Esophagus muscularis mucosa (tissue), 4 donors: ENCODE measurements at regions not wholly inside any gene's neighbourhood (a gene's known extent, or its start where the extent isn't known, plus 50 kb on each side); places are given as distances from the start of the nearest gene placed in this dataset.

ENCODE experiments used
- CTCF ChIP-seq, 3 experiments: fragments of 200-600 bp in 2 of 3; fragments of 450-650 bp in 1 of 3; sonication (generic) in 2 of 3; IDR thresholded peaks; one replicate each; pipeline ENCODE4 v1.5.1; 2017 to 2019; ENCODE audit warnings: antibody characterized with exemption in 3 of 3, mild to moderate bottlenecking in 2 of 3, moderate library complexity in 1 of 3
- EP300 ChIP-seq: sonication (generic); formaldehyde crosslinking; IDR thresholded peaks from one replicate; pipeline ENCODE4 v1.6.1; 2017; ENCODE audit warnings: antibody characterized with exemption
- POLR2A ChIP-seq: fragments of 450-650 bp; IDR thresholded peaks from one replicate; pipeline ENCODE4 v1.6.1; 2017; ENCODE audit warnings: antibody characterized with exemption, moderate library complexity, mild to moderate bottlenecking, low read depth
- POLR2AphosphoS5 ChIP-seq, 2 donors: sonication (generic); formaldehyde crosslinking; IDR thresholded peaks; one replicate each; pipeline ENCODE4 v1.6.1; 2017; ENCODE audit warnings: antibody characterized with exemption in 2 of 2

- TF ChIP-seq EP300: no peak
- TF ChIP-seq CTCF (IDR thresholded peaks at IDR 0.05): no peak
- no peak for TF ChIP-seq POLR2A
- TF ChIP-seq POLR2AphosphoS5 (IDR thresholded peaks at IDR 0.05): no peak
Observed at GRCh38 chr3:20836801-20837200, 650.8 kb upstream of the SGO1 start.
